Heart left ventricle (tissue), 16 donors: ENCODE measurements at regions not wholly inside any gene's neighbourhood (a gene's known extent, or its start where the extent isn't known, plus 50 kb on each side); places are given as distances from the start of the nearest gene placed in this dataset.

Experiments used
- ATAC-seq, 4 donors: fragments of 200-7000 bp; cut with Tn5 transposase; one replicate each; pipeline ENCODE4 v1.9.1; 2020 to 2022; ENCODE audit warnings: moderate library complexity in 4 of 4, mild to moderate bottlenecking in 3 of 4, moderate number of reproducible peaks in 1 of 4
- DNase-seq, 5 donors: peaks; one replicate each; pipeline ENCODE4 v3.0.0-alpha.2; 2020
- H3K27ac ChIP-seq, 12 donors: fragments of 200-600 bp; sonication (generic) in 4 of 12; one replicate each; pipeline versions ENCODE4 v1.5.0 to v1.8.0; 2016 to 2022; ENCODE audit warnings: mild to moderate bottlenecking in 2 of 12
- H3K27me3 ChIP-seq, 9 donors: fragments of 200-600 bp; sonication (generic) in 2 of 9; one replicate each; pipeline versions ENCODE4 v1.5.1 to v1.8.0; 2016 to 2022; ENCODE audit warnings: mild to moderate bottlenecking in 3 of 9
- H3K36me3 ChIP-seq, 9 donors: fragments of 200-600 bp; sonication (generic) in 2 of 9; one replicate each; pipeline versions ENCODE4 v1.5.0 to v1.8.0; 2018 to 2022; ENCODE audit warnings: mild to moderate bottlenecking in 2 of 9
- H3K4me1 ChIP-seq, 12 donors: fragments of 200-600 bp; sonication (generic) in 4 of 12; one replicate each; pipeline versions ENCODE4 v1.5.0 to v1.8.0; 2016 to 2022; ENCODE audit warnings: mild to moderate bottlenecking in 3 of 12
- H3K4me3 ChIP-seq, 12 donors: fragments of 200-600 bp; sonication (generic) in 4 of 12; one replicate each; pipeline versions ENCODE4 v1.5.0 to v1.8.0; 2017 to 2022; ENCODE audit warnings: mild to moderate bottlenecking in 9 of 12, moderate library complexity in 4 of 12
- H3K9me3 ChIP-seq, 12 donors: fragments of 200-600 bp; sonication (generic) in 4 of 12; one replicate each; pipeline versions ENCODE4 v1.5.0 to v1.8.0; 2016 to 2022; ENCODE audit warnings: mild to moderate bottlenecking in 1 of 12
- CTCF ChIP-seq, 12 donors: fragments of 200-600 bp; sonication (generic) in 4 of 12; IDR thresholded peaks; one replicate each; pipeline versions ENCODE4 v1.5.0 to v1.8.0; 2018 to 2022; ENCODE audit warnings: antibody characterized with exemption in 12 of 12, mild to moderate bottlenecking in 5 of 12
- POLR2A ChIP-seq, 2 donors: fragments of 450-650 bp; IDR thresholded peaks; one replicate each; pipeline ENCODE4 v1.6.1; 2017; ENCODE audit warnings: antibody characterized with exemption in 2 of 2, mild to moderate bottlenecking in 2 of 2, moderate library complexity in 2 of 2
- WGBS, 4 donors: extraction: QIAGEN DNeasy Blood & Tissue Kit in 2 of 4; methylation state at CpG; one replicate each; pipeline versions ENCODE4 v1.1.5 to v1.1.7; 2013 to 2018; 5-methylcytosine and 5-hydroxymethylcytosine counted together
- intact Hi-C, 10 donors: fragments of 100-400 bp; cut with DNase I; formaldehyde crosslinking; loops; one replicate each; pipeline versions ENCODE4 v1.11.1 to v1.14.2; 2022
- donor health status: ischemic (EF 13 %, LVEDD 7.1; RV severe dilation, severe dysfunction).
- donor health status: healthy with polysubstance abuse.
- donor health status: DM: no; HTN: yes; CAD: no.
- donor health status: DM: no; HTN: no; CAD: no.
- donor health status: ischemic (EF 25% LVEDD 6.9; RV normal size, moderate dysfunction).
- donor health status: ischemic (EF 25% LVEDD 5.7; RV mildly dilated, moderate dysfunction).
- donor health status: healthy.
- donor health status: DM: yes; HTN: yes; CAD: no.
- donor health status: ischemic (EF 35%, LVEDD 5.7; RV mildly dilated, moderate dysfunction).
- donor health status: nonischemic (EF 11% LVEDD 7.7; RV severe dilation, severe dysfunction).
- donor health status: DM: yes; HTN: yes; CAD: no.
- donor health status: PGD.
- donor health status: ischemic (EF 29% LVEDD 5.4; RV normal size, mild dysfunction).
- donor health status: nonischemic (EF 23%, LVEDD 6.1; RV moderate dilation, normal function).

GRCh38 chrX:147405764-147406163, 506.0 kb upstream of the FMR1 start:
- Histone ChIP-seq H3K27me3 (no peaks in the 10 kb centered on the region), H3K27ac (no peak overlapping the region), H3K4me3 (no peak overlapping the region), H3K36me3 (no peaks in the 10 kb centered on the region), H3K9me3 (peaks cover 0 to 6% (median 0%) of the 10 kb centered on the region in 12 donors), H3K4me1 (no peaks in the 10 kb centered on the region)
- intact Hi-C loops: no loop called here
- ATAC-seq (no peak), DNase-seq (no peak)
- WGBS, 4 donors: 52 to 56% (median 53%) methylated on average over 4 to 5 of the region's 5 CpGs; no CpG with 5 or more reads in 1 of the 4 donors
- TF ChIP-seq POLR2A (IDR thresholded peaks at IDR 0.05) (no peak), CTCF (IDR thresholded peaks at IDR 0.05) (no peak)

GRCh38 chrX:147403040-147403439, 508.7 kb upstream of the FMR1 start:
- Histone ChIP-seq H3K4me3 (no peak overlapping the region), H3K27ac (no peak overlapping the region), H3K9me3 (peaks cover 0 to 3% (median 0%) of the 10 kb centered on the region in 12 donors), H3K4me1 (no peaks in the 10 kb centered on the region), H3K27me3 (no peaks in the 10 kb centered on the region), H3K36me3 (no peaks in the 10 kb centered on the region)
- TF ChIP-seq POLR2A (IDR thresholded peaks at IDR 0.05) (no peak), CTCF (IDR thresholded peaks at IDR 0.05) (no peak)
- DNase-seq (no peak), ATAC-seq (no peak)
- intact Hi-C loops: no loop called here
- WGBS, 4 donors: 66 to 83% (median 80%) methylated on average over 1 of the region's 1 CpG

GRCh38 chrX:147378767-147379166, 533.0 kb upstream of the FMR1 start:
- no peak for TF ChIP-seq CTCF (IDR thresholded peaks at IDR 0.05)
- TF ChIP-seq POLR2A (IDR thresholded peaks at IDR 0.05): no peak
- H3K27me3 ChIP-seq: no peaks in the 10 kb centered on the region
- no peak overlapping the region for H3K4me3 ChIP-seq
- 50 to 63% (median 59%) methylated on average over 5 of the region's 5 CpGs for WGBS, 4 donors
- H3K27ac ChIP-seq: no peak overlapping the region
- no peaks in the 10 kb centered on the region for H3K36me3 ChIP-seq
- H3K4me1 ChIP-seq: no peaks in the 10 kb centered on the region
- intact Hi-C loops: no loop called here
- no peaks in the 10 kb centered on the region for H3K9me3 ChIP-seq
- DNase-seq: no peak
- ATAC-seq: no peak

- Histone ChIP-seq H3K4me3 (no peak overlapping the region), H3K36me3 (no peaks in the 10 kb centered on the region), H3K9me3 (no peaks in the 10 kb centered on the region), H3K4me1 (no peaks in the 10 kb centered on the region), H3K27ac (no peak overlapping the region), H3K27me3 (no peaks in the 10 kb centered on the region)
- 23 to 36% (median 27%) methylated on average over 1 of the region's 1 CpG for WGBS, 4 donors
- DNase-seq (no peak), ATAC-seq (no peak)
- TF ChIP-seq POLR2A (IDR thresholded peaks at IDR 0.05): no peak
- intact Hi-C loops: no loop called here
Measured at GRCh38 chrX:147377728-147378127, 534.0 kb upstream of the FMR1 start.
